NCI-H510A treated with DMSO at 0.1 percent for 48 hours (cell line): ENCODE measurements at regions not wholly inside any gene's neighbourhood (a gene's known extent, or its start where the extent isn't known, plus 50 kb on each side); places are given as distances from the start of the nearest gene placed in this dataset.

Experiments
- DNase-seq: peaks from one replicate; lab custom pipeline; 2025; lab: John Stamatoyannopoulos, UW

GRCh38 chr16:73882033-73882432 is 414.6 kb upstream of the PSMD7 start:
- no peak for DNase-seq

GRCh38 chr16:73879621-73880020 is 417.0 kb upstream of the PSMD7 start:
- no peak for DNase-seq

GRCh38 chr16:73878611-73879010 is 418.0 kb upstream of the PSMD7 start:
- peak; percentile 55 for DNase-seq

GRCh38 chr16:73877150-73877549 is 419.5 kb upstream of the PSMD7 start:
- DNase-seq, result no peak

- no peak for DNase-seq
Observed at GRCh38 chr16:73875996-73876690, 420.5 kb upstream of the PSMD7 start.

GRCh38 chr16:73874324-73874723 is 422.3 kb upstream of the PSMD7 start:
- no peak for DNase-seq

- DNase-seq, result no peak
Observed at GRCh38 chr16:73873643-73874042, 423.0 kb upstream of the PSMD7 start.

- DNase-seq, result no peak
Observed at GRCh38 chr16:73872856-73873255, 423.8 kb upstream of the PSMD7 start.

- no peak for DNase-seq
Observed at GRCh38 chr16:73871088-73871733, 425.4 kb upstream of the PSMD7 start.

GRCh38 chr16:73869126-73869525 is 427.5 kb upstream of the PSMD7 start:
- no peak for DNase-seq

GRCh38 chr16:73864868-73865267 is 431.7 kb upstream of the PSMD7 start:
- no peak for DNase-seq

- no peak for DNase-seq
Observed at GRCh38 chr16:73858326-73858725, 438.3 kb upstream of the PSMD7 start.

GRCh38 chr16:73853968-73854367 is 442.6 kb upstream of the PSMD7 start:
- no peak for DNase-seq

GRCh38 chr16:73852561-73852960 is 444.1 kb upstream of the PSMD7 start:
- DNase-seq, result no peak

- no peak for DNase-seq
Observed at GRCh38 chr16:73848993-73849392, 447.6 kb upstream of the PSMD7 start.

GRCh38 chr16:73847090-73847489 is 449.5 kb upstream of the PSMD7 start:
- no peak for DNase-seq

- DNase-seq, result no peak
Observed at GRCh38 chr16:73846356-73846755, 450.3 kb upstream of the PSMD7 start.

GRCh38 chr16:73846007-73846330 is 450.6 kb upstream of the PSMD7 start:
- no peak for DNase-seq

- no peak for DNase-seq
Observed at GRCh38 chr16:73845238-73846006, 451.2 kb upstream of the PSMD7 start.

GRCh38 chr16:73840728-73841127 is 455.9 kb upstream of the PSMD7 start:
- no peak for DNase-seq

- no peak for DNase-seq
Observed at GRCh38 chr16:73831220-73831619, 465.4 kb upstream of the PSMD7 start.

GRCh38 chr16:73823205-73823849 is 473.3 kb upstream of the PSMD7 start:
- DNase-seq, result no peak
